Right renal pelvis (tissue), 4 donors: ENCODE measurements at regions not wholly inside any gene's neighbourhood (a gene's known extent, or its start where the extent isn't known, plus 50 kb on each side); places are given as distances from the start of the nearest gene placed in this dataset.
A peak's percentile ranks its signal among the peaks of the same experiment; 100 is the strongest.

Experiments used
- DNase-seq, 4 donors: peaks; one replicate each; pipeline ENCODE4 v3.0.0-alpha.2; 2013; ENCODE audit warnings: low read depth in 4 of 4, low spot score in 3 of 4, missing footprints in 1 of 4

GRCh38 chr17:11082559-11082958 is 158.5 kb upstream of the SHISA6 start:
- DNase-seq = no peak

- DNase-seq = no peak
Measured at GRCh38 chr17:11081342-11081741, 159.7 kb upstream of the SHISA6 start.

GRCh38 chr17:11077673-11078072 is 163.3 kb upstream of the SHISA6 start:
- DNase-seq = no peak

DNA sequence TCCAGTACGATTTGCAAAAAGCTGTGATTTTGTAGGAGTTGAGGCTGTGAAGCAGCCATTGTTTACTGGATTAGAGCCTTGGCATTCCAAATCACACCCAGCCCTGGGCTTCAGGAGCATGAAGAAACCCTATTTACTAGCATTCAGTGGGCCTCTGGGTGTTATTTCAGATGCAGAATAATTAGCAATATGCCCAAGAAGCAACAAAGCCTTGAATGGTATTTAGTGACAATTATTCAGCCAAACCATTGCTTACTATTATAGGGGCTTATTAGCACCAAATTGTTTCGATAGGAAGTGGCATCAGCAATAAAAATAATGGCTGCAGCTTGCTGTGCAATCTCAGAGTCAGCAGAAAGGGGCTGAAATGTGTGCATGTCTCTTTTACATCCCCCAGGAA is 166.6 kb upstream of the SHISA6 start:
- DNase-seq = no peak

- DNase-seq = no peak
Measured at GRCh38 chr17:11056926-11057325, 184.1 kb upstream of the SHISA6 start.

GRCh38 chr17:11053846-11054245 is 187.2 kb upstream of the SHISA6 start:
- no peak for DNase-seq

DNA sequence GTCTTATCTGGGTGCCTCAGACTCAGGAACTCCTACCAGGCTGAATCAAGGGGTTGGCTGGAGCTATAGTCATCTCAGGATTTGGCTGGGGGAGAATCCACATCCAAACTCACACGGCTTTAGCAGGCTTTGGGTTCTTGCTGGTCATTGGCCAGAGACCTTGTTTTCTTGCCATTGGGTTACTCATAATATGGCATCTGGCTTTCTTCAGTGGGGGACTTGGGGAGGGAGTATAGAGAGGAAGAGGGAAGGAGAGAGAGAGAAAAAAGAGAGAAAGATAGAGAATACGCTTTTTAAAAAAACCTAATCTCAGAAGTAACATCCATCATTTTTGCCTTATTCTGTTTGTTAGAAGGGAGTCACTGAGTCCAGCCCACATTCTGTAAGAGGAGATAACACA is 191.5 kb upstream of the SHISA6 start:
- no peak for DNase-seq

- DNase-seq = no peak
Measured at GRCh38 chr17:11047228-11047627, 193.8 kb upstream of the SHISA6 start.

DNA sequence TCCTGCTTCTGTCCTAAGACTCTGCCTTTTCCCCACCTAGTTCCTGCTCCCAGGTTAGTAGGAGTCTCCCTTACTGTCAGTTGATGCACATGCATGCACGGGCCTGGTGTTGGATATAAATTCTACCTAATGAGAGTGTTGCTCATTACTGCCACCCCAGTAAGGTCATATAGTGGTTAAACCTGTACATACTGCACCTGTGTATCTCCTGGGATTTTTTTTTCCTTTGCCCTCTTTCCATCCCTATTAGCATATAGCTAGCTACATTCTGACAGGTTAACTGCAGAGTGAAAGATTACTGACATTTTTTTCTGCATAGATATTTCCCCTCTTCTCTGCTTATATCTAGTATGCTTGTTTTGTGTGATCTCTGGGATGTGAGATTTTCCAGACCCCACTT is 201.5 kb upstream of the PIRT start:
- no peak for DNase-seq

GRCh38 chr17:11035681-11036080 is 197.8 kb upstream of the PIRT start:
- no peak for DNase-seq

DNA sequence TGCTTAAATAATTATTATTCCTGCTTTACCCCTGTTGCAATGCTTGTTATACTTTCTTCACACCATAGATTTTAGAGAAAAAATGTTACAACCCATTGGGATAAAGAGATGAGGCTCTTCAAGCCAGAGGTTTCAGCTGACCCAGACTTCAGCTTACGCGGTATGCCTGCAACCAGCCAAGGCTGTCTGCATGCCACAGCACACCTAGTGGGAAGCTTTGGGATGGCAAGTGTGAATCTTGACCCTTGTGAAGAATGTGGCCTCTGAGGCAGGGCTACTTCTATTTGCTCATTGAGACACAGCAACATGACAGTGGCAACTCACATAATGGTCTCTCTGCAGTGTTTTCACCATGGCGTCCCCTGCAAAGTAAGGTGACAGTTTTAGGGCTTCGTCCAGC is 193.9 kb upstream of the PIRT start:
- no peak for DNase-seq

GRCh38 chr17:11029791-11030190 is 191.9 kb upstream of the PIRT start:
- no peak for DNase-seq

DNA sequence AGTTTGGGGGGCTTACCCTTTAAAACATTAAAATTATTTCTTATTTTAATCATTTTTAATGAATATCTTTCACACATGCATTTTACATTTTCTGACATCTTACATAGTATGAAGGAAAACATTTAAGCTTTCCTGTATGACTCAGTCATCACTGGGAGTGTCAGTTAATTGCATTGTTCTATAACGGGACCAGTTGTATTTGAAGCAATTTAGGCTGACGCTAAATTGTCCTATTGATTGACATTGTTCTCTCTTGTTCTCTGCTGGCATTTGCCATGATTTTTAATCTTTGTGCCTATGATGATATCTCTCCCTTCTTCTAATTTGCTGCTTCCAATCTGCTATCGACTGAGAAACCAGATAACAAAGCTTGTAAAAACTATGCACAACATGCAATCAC is 190.5 kb upstream of the PIRT start:
- no peak for DNase-seq

GRCh38 chr17:11026903-11027302 is 189.0 kb upstream of the PIRT start:
- DNase-seq = no peak

GRCh38 chr17:11023639-11024479 is 186.0 kb upstream of the PIRT start:
- peak in 1 of 4 donors; percentile 3 for DNase-seq

DNA sequence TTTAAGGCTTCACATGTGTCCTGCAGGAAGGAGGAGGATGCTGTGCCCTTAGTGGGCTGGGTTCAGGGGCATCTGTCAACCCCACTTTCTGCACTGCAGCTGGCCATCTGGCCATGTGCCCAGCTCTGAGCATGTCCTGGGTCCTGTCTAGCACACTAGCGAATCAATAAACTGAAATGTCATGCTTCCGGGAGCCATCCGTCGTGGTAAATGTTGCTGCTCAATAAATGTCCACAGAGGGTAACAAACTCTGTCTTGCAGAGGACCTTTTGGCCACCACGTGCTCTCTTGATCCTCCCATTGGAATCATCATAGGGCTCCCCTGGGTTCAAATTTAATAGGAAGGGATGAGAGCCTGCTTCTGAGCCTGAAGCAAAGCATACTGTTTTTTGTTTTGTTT is 168.6 kb upstream of the PIRT start:
- DNase-seq = no peak

DNA sequence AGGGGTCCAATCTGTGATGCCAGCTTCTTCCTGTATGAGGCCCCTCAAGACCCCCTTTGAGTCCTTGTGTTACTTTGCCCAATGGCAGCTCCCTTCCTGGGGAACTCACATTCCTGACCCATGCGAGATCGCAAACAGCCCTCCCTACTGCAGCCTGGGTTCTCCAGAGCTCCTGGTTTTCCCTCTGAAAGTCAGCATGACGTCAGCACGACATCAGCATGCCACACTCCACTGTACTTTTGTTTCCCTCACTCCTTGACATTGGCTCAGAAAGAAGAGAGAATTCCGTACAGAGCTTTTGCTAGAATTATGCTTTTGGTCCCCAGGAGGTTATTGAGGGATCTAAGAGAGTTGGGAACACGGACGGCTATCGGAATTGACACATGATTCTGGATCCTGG is 168.1 kb upstream of the PIRT start:
- no peak for DNase-seq

DNA sequence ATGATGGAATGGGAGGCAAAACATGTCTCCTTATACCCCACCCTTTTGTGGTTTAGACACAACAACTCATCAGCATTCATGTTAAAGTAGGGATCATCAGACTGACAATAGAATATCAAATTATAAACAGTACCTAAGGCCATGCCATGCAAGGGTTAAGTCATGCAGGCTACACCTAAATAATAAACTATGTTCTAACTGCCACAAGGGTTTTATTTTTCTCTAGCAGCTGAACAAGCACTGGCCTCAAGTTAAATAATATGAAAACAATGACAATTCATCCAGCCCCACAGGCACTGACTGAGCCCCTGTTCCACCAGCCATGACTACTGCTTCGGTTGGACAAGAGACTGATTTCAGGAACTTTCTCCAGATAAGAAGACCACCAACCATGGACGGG is 164.5 kb upstream of the PIRT start:
- DNase-seq = no peak

- no peak for DNase-seq
Measured at GRCh38 chr17:11001651-11002050, 163.8 kb upstream of the PIRT start.

DNA sequence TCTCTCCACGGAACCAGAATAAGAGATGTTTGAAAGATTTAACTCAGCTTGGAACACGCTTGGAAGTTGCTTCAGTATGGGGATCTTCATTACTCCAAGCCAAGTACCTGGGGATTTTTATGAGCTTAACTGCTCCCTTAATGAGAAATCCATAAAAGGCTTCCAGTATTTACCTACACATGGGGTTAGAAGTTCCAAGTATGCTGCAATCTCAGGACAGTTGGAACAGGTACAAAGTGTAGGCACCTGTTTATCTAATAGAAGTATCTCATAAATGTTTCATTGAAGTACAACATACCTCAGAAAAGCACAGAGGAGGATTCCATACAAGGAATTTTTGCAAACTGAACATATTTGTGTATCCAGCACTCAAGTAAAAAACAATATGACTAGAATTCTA is 161.6 kb upstream of the PIRT start:
- no peak for DNase-seq

DNA sequence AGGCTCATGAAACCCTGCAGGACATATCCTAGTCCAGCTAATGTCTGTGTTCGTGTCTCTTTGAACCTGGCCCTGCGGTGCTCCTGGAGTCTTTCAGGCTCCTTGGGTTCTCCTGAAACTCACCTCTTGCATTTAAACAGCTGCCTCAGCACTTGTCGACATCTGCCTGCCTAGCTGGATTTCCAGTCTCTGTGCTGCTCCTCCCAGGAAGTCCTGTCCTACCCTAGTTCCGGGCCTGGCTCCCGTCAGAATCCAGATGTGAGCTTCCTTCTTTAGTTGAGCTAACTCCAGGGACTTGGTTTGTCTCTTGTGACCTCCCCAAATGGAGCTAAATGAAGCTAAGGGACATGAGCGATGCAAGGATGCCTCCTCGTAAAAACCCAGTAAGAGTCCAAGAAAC is 155.2 kb upstream of the PIRT start:
- no peak for DNase-seq

- DNase-seq = peak in 2 of 4 donors; percentile 5 to 18
Measured at GRCh38 chr17:10992106-10992880, 154.4 kb upstream of the PIRT start.
